Osteoblast (primary cell): ENCODE measurements at regions not wholly inside any gene's neighbourhood (a gene's known extent, or its start where the extent isn't known, plus 50 kb on each side); places are given as distances from the start of the nearest gene placed in this dataset.

Experiments
- DNase-seq: peaks from one replicate; pipeline ENCODE4 v3.0.0; 2011; ENCODE audit warnings: low spot score, mixed read lengths; ENCODE audit not compliant: insufficient read length; ENCODE audit errors: missing footprints
- H2AFZ ChIP-seq: 2 replicates; pipeline ENCODE4 v1.6.0; 2011; ENCODE audit warnings: mild to moderate bottlenecking, low read length
- H3K27ac ChIP-seq: 2 replicates; pipeline ENCODE4 v1.5.1; 2011; ENCODE audit warnings: mild to moderate bottlenecking, low read depth, low read length, moderate library complexity
- H3K27me3 ChIP-seq: 2 replicates; pipeline ENCODE4 v1.6.0; 2012; ENCODE audit warnings: mild to moderate bottlenecking, control low read depth, inconsistent platforms, low read length, moderate library complexity; ENCODE audit not compliant: insufficient read depth
- H3K36me3 ChIP-seq: 2 replicates; pipeline ENCODE4 v1.5.1; 2011; ENCODE audit warnings: mild to moderate bottlenecking, low read length, control low read depth, moderate library complexity; ENCODE audit not compliant: insufficient read depth
- H3K4me1 ChIP-seq: 2 replicates; pipeline ENCODE4 v1.5.1; 2011; ENCODE audit warnings: mild to moderate bottlenecking, low read length, control low read depth, moderate library complexity; ENCODE audit not compliant: insufficient read depth
- H3K4me2 ChIP-seq: 2 replicates; pipeline ENCODE4 v1.6.0; 2011; ENCODE audit warnings: mild to moderate bottlenecking, low read length; ENCODE audit not compliant: insufficient read depth
- H3K4me3 ChIP-seq: fragments of 200-600 bp; sonication (generic); 3 replicates; pipeline ENCODE4 v1.5.1; 2012; ENCODE audit warnings: mild to moderate bottlenecking, low read length, inconsistent platforms; ENCODE audit not compliant: insufficient read depth
- H3K79me2 ChIP-seq: 2 replicates; pipeline ENCODE4 v1.6.0; 2012; ENCODE audit warnings: mild to moderate bottlenecking, low read length, control low read depth, inconsistent platforms; ENCODE audit not compliant: insufficient read depth
- H3K9me3 ChIP-seq: 2 replicates; pipeline ENCODE4 v1.5.1; 2011; ENCODE audit warnings: low read depth, low read length, control low read depth
- H4K20me1 ChIP-seq: 2 replicates; pipeline ENCODE4 v1.6.0; 2012; ENCODE audit warnings: mild to moderate bottlenecking, low read length, control low read depth; ENCODE audit not compliant: insufficient read depth
- TF ChIP-seq, protein P1 (sequence below): IDR thresholded peaks from 2 replicates; pipeline ENCODE4 v1.5.1; 2011; ENCODE audit warnings: mild to moderate bottlenecking, low read depth, low read length, moderate library complexity; ENCODE audit errors: extremely low read depth

GRCh38 chr6:15754706-15755079 lies 91.9 kb upstream of the DTNBP1 start:
- no peak overlapping the region for H3K27ac ChIP-seq
- no peak overlapping the region for H3K4me2 ChIP-seq
- DNase-seq = no peak
- H3K79me2 ChIP-seq = no peaks in the 10 kb centered on the region
- H3K4me3 ChIP-seq = no peak overlapping the region
- peak overlapping the region; percentile 78 for H2AFZ ChIP-seq
- H3K4me1 ChIP-seq = no peaks in the 10 kb centered on the region
- no peaks in the 10 kb centered on the region for H3K36me3 ChIP-seq
- H3K9me3 ChIP-seq = no peaks in the 10 kb centered on the region
- H4K20me1 ChIP-seq = no peaks in the 10 kb centered on the region
- TF ChIP-seq, protein P1, sequence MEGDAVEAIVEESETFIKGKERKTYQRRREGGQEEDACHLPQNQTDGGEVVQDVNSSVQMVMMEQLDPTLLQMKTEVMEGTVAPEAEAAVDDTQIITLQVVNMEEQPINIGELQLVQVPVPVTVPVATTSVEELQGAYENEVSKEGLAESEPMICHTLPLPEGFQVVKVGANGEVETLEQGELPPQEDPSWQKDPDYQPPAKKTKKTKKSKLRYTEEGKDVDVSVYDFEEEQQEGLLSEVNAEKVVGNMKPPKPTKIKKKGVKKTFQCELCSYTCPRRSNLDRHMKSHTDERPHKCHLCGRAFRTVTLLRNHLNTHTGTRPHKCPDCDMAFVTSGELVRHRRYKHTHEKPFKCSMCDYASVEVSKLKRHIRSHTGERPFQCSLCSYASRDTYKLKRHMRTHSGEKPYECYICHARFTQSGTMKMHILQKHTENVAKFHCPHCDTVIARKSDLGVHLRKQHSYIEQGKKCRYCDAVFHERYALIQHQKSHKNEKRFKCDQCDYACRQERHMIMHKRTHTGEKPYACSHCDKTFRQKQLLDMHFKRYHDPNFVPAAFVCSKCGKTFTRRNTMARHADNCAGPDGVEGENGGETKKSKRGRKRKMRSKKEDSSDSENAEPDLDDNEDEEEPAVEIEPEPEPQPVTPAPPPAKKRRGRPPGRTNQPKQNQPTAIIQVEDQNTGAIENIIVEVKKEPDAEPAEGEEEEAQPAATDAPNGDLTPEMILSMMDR = no peak
- no peaks in the 10 kb centered on the region for H3K27me3 ChIP-seq

- DNase-seq = peak; percentile 88
- Histone ChIP-seq H3K27me3 (no peaks in the 10 kb centered on the region), H3K4me2 (no peak overlapping the region), H3K27ac (no peak overlapping the region), H3K36me3 (no peaks in the 10 kb centered on the region), H4K20me1 (no peaks in the 10 kb centered on the region), H3K4me3 (no peak overlapping the region), H3K9me3 (no peaks in the 10 kb centered on the region), H3K4me1 (no peaks in the 10 kb centered on the region), H3K79me2 (no peaks in the 10 kb centered on the region), H2AFZ (peak overlapping the region; percentile 78)
- TF ChIP-seq, protein P1 = no peak
These were observed 91.3 kb upstream of the DTNBP1 start for GRCh38 chr6:15754035-15754705.

GRCh38 chr6:15752820-15753219 lies 90.0 kb upstream of the DTNBP1 start:
- Histone ChIP-seq H4K20me1 (no peaks in the 10 kb centered on the region), H3K9me3 (no peaks in the 10 kb centered on the region), H2AFZ (no peak overlapping the region), H3K27ac (no peak overlapping the region), H3K36me3 (no peaks in the 10 kb centered on the region), H3K79me2 (no peaks in the 10 kb centered on the region), H3K4me1 (no peaks in the 10 kb centered on the region), H3K4me2 (no peak overlapping the region), H3K27me3 (no peaks in the 10 kb centered on the region), H3K4me3 (no peak overlapping the region)
- TF ChIP-seq, protein P1 = no peak
- DNase-seq = peak; percentile 72

DNA sequence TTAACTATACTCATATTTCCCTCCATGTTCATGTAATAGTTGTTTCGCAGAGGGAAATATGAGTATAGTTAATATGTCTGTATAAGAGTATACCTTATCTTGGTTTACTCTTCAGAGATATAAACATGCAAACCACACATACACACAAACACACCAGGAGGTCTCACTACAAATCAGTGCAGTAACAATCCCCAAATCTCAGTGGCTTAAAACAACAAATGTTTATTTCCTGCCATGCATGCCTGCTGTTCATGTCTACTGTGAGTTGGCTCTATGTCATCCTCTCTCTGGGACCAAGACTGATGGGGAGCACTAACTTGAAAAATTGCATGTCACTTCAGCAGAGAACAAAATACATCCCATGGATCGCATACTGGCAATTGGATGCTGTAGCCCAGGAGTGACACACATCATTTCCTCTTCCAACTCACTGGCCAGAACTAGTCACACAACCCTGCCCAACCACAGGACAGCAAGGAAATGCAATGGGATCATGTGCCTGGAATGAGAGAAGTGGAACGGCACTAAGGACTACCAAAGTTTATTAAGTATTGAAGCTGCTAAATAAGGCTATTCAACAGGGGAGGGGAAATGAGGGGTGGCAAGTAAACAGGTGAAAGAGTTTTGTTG lies 89.0 kb upstream of the DTNBP1 start:
- Histone ChIP-seq H3K36me3 (no peaks in the 10 kb centered on the region), H3K4me2 (no peak overlapping the region), H3K27me3 (no peaks in the 10 kb centered on the region), H4K20me1 (no peaks in the 10 kb centered on the region), H3K79me2 (no peaks in the 10 kb centered on the region), H2AFZ (no peak overlapping the region), H3K27ac (no peak overlapping the region), H3K4me3 (no peak overlapping the region), H3K4me1 (no peaks in the 10 kb centered on the region), H3K9me3 (no peaks in the 10 kb centered on the region)
- TF ChIP-seq, protein P1 = no peak
- DNase-seq = no peak
